ENCODE measurements at regions not wholly inside any gene's neighbourhood (a gene's known extent, or its start where the extent isn't known, plus 50 kb on each side); places are given as distances from the start of the nearest gene placed in this dataset.
"Not testable (repeated sequence)": the region's sequence is repeated elsewhere in the genome, so short reads cannot be mapped to it uniquely, and the experiment has no call there.

- no peak for DNase-seq (ENCODE audit: low read depth in 6 of 9, low spot score in 9 of 9)
- no peaks in the 10 kb centered on the region for H3K36me3 ChIP-seq (ENCODE audit: control insufficient read depth in 2 of 2, insufficient read depth in 2 of 2, low read length in 1 of 2)
- 91% methylated on average over 2 of the region's 2 CpGs for WGBS
- H3K27me3 ChIP-seq (ENCODE audit: control insufficient read depth in 2 of 2, insufficient read depth in 1 of 2, low read length in 1 of 2): no peaks in the 10 kb centered on the region
- no peaks in the 10 kb centered on the region for H3K4me1 ChIP-seq (ENCODE audit: control insufficient read depth in 2 of 2, insufficient read depth in 2 of 2, low read length in 2 of 2)
- no peak overlapping the region for H3K4me3 ChIP-seq (ENCODE audit: low read length in 2 of 2)
- no peak overlapping the region for H3K27ac ChIP-seq (ENCODE audit: low read depth in 1 of 2, low read length in 1 of 2)
- no peaks in the 10 kb centered on the region for H3K9me3 ChIP-seq (ENCODE audit: control insufficient read depth in 2 of 2, insufficient read depth in 1 of 2, low read length in 1 of 2)
Observed at GRCh38 chr12:23228101-23228500, 603.1 kb downstream of the ETNK1 start.

DNA sequence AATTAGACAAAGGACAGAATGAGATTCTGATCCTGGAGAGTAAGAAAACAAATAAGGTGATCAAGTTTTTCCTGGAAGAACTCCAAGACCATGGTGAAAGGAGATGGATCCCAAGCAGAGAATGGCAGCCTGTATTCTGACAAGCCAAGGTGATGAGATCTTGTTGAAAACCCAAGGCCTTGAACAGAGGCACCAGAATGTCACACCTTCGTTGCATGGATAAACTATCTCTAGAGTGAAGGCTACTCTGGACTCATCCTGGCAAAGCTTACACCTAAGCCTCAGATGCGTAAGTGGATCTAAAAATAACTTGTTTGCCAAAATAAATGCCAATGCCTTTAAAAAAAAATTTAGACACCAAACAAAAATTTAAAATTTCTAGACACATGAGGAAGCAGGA, 605.9 kb downstream of the ETNK1 start:
- DNase-seq (ENCODE audit: low read depth in 6 of 9, low spot score in 9 of 9): no peak
- Histone ChIP-seq H3K4me3 (ENCODE audit: low read length in 2 of 2) (no peak overlapping the region), H3K4me1 (ENCODE audit: control insufficient read depth in 2 of 2, insufficient read depth in 2 of 2, low read length in 2 of 2) (no peaks in the 10 kb centered on the region), H3K9me3 (ENCODE audit: control insufficient read depth in 2 of 2, insufficient read depth in 1 of 2, low read length in 1 of 2) (no peaks in the 10 kb centered on the region), H3K27me3 (ENCODE audit: control insufficient read depth in 2 of 2, insufficient read depth in 1 of 2, low read length in 1 of 2) (no peaks in the 10 kb centered on the region), H3K27ac (ENCODE audit: low read depth in 1 of 2, low read length in 1 of 2) (no peak overlapping the region), H3K36me3 (ENCODE audit: control insufficient read depth in 2 of 2, insufficient read depth in 2 of 2, low read length in 1 of 2) (no peaks in the 10 kb centered on the region)
- 88% methylated on average over 2 of the region's 2 CpGs for WGBS

DNA sequence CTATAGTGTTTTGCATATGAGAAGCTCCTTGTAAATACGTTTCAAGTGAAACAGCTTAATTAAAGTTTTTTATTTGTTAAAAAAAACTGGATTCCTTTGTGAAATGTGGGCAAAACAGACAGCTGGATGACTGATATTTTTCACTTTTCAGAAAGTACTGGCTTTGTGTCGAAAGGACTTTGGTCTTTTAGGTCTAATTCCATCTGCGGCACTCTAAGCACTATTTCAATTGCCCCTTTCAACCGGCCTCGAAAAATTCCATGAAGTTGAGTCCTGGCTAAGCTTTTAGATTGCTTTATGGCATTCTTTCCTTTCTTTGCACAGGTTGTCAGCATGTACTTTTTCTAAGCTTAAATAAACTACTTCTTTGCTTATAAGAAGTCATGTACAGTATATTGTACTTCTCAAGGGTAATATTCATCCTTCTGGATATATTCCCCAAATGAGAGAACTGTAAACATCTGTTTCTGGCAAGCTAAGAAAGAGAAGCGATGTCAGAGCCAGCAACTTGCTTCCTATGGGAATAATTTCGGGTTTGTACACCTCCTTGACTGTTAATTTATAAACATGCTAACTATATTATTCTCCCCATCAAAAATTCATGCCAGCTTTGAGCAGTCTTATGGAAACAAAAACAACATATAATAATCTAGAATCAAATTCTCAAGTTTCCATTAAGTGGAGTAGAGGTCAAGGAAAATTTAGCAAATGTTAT, 611.3 kb downstream of the ETNK1 start:
- 90% methylated on average over 7 of the region's 7 CpGs for WGBS
- Histone ChIP-seq H3K27ac (ENCODE audit: low read depth in 1 of 2, low read length in 1 of 2) (no peak overlapping the region), H3K4me1 (ENCODE audit: control insufficient read depth in 2 of 2, insufficient read depth in 2 of 2, low read length in 2 of 2) (no peaks in the 10 kb centered on the region), H3K27me3 (ENCODE audit: control insufficient read depth in 2 of 2, insufficient read depth in 1 of 2, low read length in 1 of 2) (no peaks in the 10 kb centered on the region), H3K9me3 (ENCODE audit: control insufficient read depth in 2 of 2, insufficient read depth in 1 of 2, low read length in 1 of 2) (no peaks in the 10 kb centered on the region), H3K4me3 (ENCODE audit: low read length in 2 of 2) (no peak overlapping the region), H3K36me3 (ENCODE audit: control insufficient read depth in 2 of 2, insufficient read depth in 2 of 2, low read length in 1 of 2) (no peaks in the 10 kb centered on the region)
- no peak for DNase-seq (ENCODE audit: low read depth in 6 of 9, low spot score in 9 of 9)

DNA sequence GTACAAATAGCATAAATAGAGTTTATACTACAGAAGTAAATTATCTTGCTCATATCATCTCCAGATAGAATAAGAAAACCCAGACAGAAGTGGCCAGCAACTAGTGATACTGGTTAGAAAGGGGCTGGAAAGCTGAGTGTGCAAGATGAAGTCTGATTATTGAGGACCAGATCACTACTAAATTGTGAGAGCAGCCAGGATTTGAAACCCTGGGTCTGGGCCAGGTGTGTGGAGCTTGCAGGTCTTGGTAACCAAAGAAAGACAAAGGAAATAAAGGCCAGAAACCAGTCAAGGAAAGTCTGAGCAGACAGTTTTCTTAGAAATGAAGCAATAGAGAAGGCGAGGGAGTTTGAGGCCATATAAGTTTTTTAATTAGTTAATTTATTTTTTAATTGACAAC, 611.8 kb downstream of the ETNK1 start:
- H3K27me3 ChIP-seq (ENCODE audit: control insufficient read depth in 2 of 2, insufficient read depth in 1 of 2, low read length in 1 of 2): no peaks in the 10 kb centered on the region
- 97% methylated on average over 1 of the region's 1 CpG for WGBS
- H3K36me3 ChIP-seq (ENCODE audit: control insufficient read depth in 2 of 2, insufficient read depth in 2 of 2, low read length in 1 of 2): no peaks in the 10 kb centered on the region
- no peak overlapping the region for H3K4me3 ChIP-seq (ENCODE audit: low read length in 2 of 2)
- DNase-seq (ENCODE audit: low read depth in 6 of 9, low spot score in 9 of 9): no peak
- no peaks in the 10 kb centered on the region for H3K9me3 ChIP-seq (ENCODE audit: control insufficient read depth in 2 of 2, insufficient read depth in 1 of 2, low read length in 1 of 2)
- no peaks in the 10 kb centered on the region for H3K4me1 ChIP-seq (ENCODE audit: control insufficient read depth in 2 of 2, insufficient read depth in 2 of 2, low read length in 2 of 2)
- H3K27ac ChIP-seq (ENCODE audit: low read depth in 1 of 2, low read length in 1 of 2): no peak overlapping the region

DNA sequence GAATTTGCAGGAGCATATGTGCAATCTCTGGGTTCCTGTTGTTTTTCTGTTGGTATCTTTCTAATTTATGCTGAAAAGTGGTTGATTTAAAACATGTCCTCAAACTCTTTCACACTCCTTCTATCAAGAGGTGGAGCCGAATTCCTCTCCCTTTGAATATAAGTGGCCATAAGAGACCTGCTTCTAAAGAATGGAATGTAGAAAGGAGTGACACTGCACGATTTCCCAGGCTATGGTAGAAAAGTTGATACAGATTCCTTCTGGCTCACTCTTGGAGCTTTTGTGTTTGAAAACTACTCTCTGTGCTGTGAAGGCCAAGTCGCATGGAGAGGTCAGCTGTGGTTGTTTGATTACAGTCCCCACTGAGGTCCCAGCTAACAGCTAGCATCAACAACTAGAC, 613.2 kb downstream of the ETNK1 start:
- no peaks in the 10 kb centered on the region for H3K9me3 ChIP-seq (ENCODE audit: control insufficient read depth in 2 of 2, insufficient read depth in 1 of 2, low read length in 1 of 2)
- DNase-seq (ENCODE audit: low read depth in 6 of 9, low spot score in 9 of 9): no peak
- H3K36me3 ChIP-seq (ENCODE audit: control insufficient read depth in 2 of 2, insufficient read depth in 2 of 2, low read length in 1 of 2): no peaks in the 10 kb centered on the region
- H3K27ac ChIP-seq (ENCODE audit: low read depth in 1 of 2, low read length in 1 of 2): no peak overlapping the region
- H3K4me3 ChIP-seq (ENCODE audit: low read length in 2 of 2): no peak overlapping the region
- H3K4me1 ChIP-seq (ENCODE audit: control insufficient read depth in 2 of 2, insufficient read depth in 2 of 2, low read length in 2 of 2): no peaks in the 10 kb centered on the region
- 89% methylated on average over 3 of the region's 3 CpGs for WGBS
- no peaks in the 10 kb centered on the region for H3K27me3 ChIP-seq (ENCODE audit: control insufficient read depth in 2 of 2, insufficient read depth in 1 of 2, low read length in 1 of 2)

DNA sequence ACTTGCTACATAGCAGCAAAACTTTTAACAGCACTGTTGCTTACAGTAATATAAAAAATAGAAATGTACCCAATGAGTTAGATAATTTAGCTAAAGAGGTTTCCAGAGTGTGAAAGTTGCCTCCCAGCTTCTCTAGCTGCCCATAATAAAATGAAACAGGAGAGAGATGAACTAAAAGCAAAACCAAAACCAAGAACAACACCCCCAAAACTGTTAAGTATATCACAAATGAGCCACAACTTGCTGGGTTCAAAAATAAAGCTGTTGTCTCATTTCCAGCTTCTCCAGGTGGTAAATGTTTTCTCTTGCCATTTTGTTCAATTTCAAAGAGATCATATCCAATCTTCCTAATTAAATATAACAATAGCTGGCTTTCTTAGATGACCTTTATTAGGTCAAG, 614.0 kb downstream of the ETNK1 start:
- Histone ChIP-seq H3K9me3 (ENCODE audit: control insufficient read depth in 2 of 2, insufficient read depth in 1 of 2, low read length in 1 of 2) (no peaks in the 10 kb centered on the region), H3K36me3 (ENCODE audit: control insufficient read depth in 2 of 2, insufficient read depth in 2 of 2, low read length in 1 of 2) (no peaks in the 10 kb centered on the region), H3K4me3 (ENCODE audit: low read length in 2 of 2) (no peak overlapping the region), H3K4me1 (ENCODE audit: control insufficient read depth in 2 of 2, insufficient read depth in 2 of 2, low read length in 2 of 2) (no peaks in the 10 kb centered on the region), H3K27ac (ENCODE audit: low read depth in 1 of 2, low read length in 1 of 2) (no peak overlapping the region), H3K27me3 (ENCODE audit: control insufficient read depth in 2 of 2, insufficient read depth in 1 of 2, low read length in 1 of 2) (no peaks in the 10 kb centered on the region)
- DNase-seq (ENCODE audit: low read depth in 6 of 9, low spot score in 9 of 9): no peak

GRCh38 chr12:23245186-23245585, 620.2 kb downstream of the ETNK1 start:
- Histone ChIP-seq H3K27ac (ENCODE audit: low read depth in 1 of 2, low read length in 1 of 2) (no peak overlapping the region), H3K36me3 (ENCODE audit: control insufficient read depth in 2 of 2, insufficient read depth in 2 of 2, low read length in 1 of 2) (no peaks in the 10 kb centered on the region), H3K4me3 (ENCODE audit: low read length in 2 of 2) (no peak overlapping the region), H3K27me3 (ENCODE audit: control insufficient read depth in 2 of 2, insufficient read depth in 1 of 2, low read length in 1 of 2) (no peaks in the 10 kb centered on the region), H3K4me1 (ENCODE audit: control insufficient read depth in 2 of 2, insufficient read depth in 2 of 2, low read length in 2 of 2) (no peaks in the 10 kb centered on the region), H3K9me3 (ENCODE audit: control insufficient read depth in 2 of 2, insufficient read depth in 1 of 2, low read length in 1 of 2) (no peaks in the 10 kb centered on the region)
- DNase-seq (ENCODE audit: low read depth in 6 of 9, low spot score in 9 of 9): no peak
- WGBS: 95% methylated on average over 2 of the region's 2 CpGs

GRCh38 chr12:23253191-23253590, 628.2 kb downstream of the ETNK1 start:
- Histone ChIP-seq H3K36me3 (ENCODE audit: control insufficient read depth in 2 of 2, insufficient read depth in 2 of 2, low read length in 1 of 2) (no peaks in the 10 kb centered on the region), H3K9me3 (ENCODE audit: control insufficient read depth in 2 of 2, insufficient read depth in 1 of 2, low read length in 1 of 2) (no peaks in the 10 kb centered on the region), H3K4me3 (ENCODE audit: low read length in 2 of 2) (no peak overlapping the region), H3K27ac (ENCODE audit: low read depth in 1 of 2, low read length in 1 of 2) (no peak overlapping the region), H3K27me3 (ENCODE audit: control insufficient read depth in 2 of 2, insufficient read depth in 1 of 2, low read length in 1 of 2) (no peaks in the 10 kb centered on the region), H3K4me1 (ENCODE audit: control insufficient read depth in 2 of 2, insufficient read depth in 2 of 2, low read length in 2 of 2) (no peaks in the 10 kb centered on the region)
- no peak for DNase-seq (ENCODE audit: low read depth in 6 of 9, low spot score in 9 of 9)
- WGBS: 93% methylated on average over 4 of the region's 4 CpGs

DNA sequence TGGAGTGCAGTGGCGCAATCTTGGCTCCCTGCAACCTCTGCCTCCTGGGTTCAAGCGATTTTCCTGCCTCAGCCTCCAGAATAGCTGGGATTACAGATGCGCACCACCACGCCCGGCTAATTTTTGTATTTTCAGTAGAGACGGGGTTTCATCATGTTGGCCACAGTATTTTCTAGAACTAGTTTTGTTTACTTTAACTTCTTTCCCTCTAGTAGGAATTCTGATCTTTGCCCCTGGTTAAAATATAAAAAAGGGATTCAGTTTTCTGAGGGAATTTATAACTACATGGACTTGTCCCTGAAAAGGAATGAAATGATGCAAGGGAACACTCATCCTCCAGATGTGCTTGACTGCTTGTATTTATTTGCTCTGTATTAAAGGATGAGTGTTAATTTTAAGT, 628.9 kb downstream of the ETNK1 start:
- not testable (repeated sequence) for H3K36me3 ChIP-seq (ENCODE audit: control insufficient read depth in 2 of 2, insufficient read depth in 2 of 2, low read length in 1 of 2); H3K27ac ChIP-seq (ENCODE audit: low read depth in 1 of 2, low read length in 1 of 2); H3K4me3 ChIP-seq (ENCODE audit: low read length in 2 of 2); H3K4me1 ChIP-seq (ENCODE audit: control insufficient read depth in 2 of 2, insufficient read depth in 2 of 2, low read length in 2 of 2); H3K9me3 ChIP-seq (ENCODE audit: control insufficient read depth in 2 of 2, insufficient read depth in 1 of 2, low read length in 1 of 2); H3K27me3 ChIP-seq (ENCODE audit: control insufficient read depth in 2 of 2, insufficient read depth in 1 of 2, low read length in 1 of 2); DNase-seq (ENCODE audit: low read depth in 6 of 9, low spot score in 9 of 9)
- WGBS: 95% methylated on average over 6 of the region's 6 CpGs

DNA sequence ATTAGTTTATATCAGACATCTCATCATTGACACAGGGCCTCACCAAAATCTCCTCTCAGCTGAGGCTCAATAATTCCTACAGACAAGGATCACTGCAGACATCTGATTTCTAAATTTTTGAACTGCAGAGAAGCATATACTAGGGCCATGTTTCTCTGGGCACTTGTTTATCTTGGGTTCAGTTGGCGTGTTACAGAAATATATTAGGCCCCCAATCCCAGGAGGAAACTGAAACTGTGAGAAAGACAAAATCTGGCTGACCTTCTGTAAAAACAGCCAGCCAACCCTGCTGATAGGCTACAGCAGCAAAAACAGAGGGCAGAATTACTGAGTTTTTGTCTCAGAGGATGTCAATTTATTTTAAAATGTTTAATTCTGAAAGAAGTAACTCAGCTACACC, 634.6 kb downstream of the ETNK1 start:
- Histone ChIP-seq H3K4me3 (ENCODE audit: low read length in 2 of 2) (no peak overlapping the region), H3K9me3 (ENCODE audit: control insufficient read depth in 2 of 2, insufficient read depth in 1 of 2, low read length in 1 of 2) (no peaks in the 10 kb centered on the region), H3K27me3 (ENCODE audit: control insufficient read depth in 2 of 2, insufficient read depth in 1 of 2, low read length in 1 of 2) (no peaks in the 10 kb centered on the region), H3K36me3 (ENCODE audit: control insufficient read depth in 2 of 2, insufficient read depth in 2 of 2, low read length in 1 of 2) (no peaks in the 10 kb centered on the region), H3K27ac (ENCODE audit: low read depth in 1 of 2, low read length in 1 of 2) (no peak overlapping the region), H3K4me1 (ENCODE audit: control insufficient read depth in 2 of 2, insufficient read depth in 2 of 2, low read length in 2 of 2) (no peaks in the 10 kb centered on the region)
- WGBS: 86% methylated on average over 1 of the region's 1 CpG
- DNase-seq (ENCODE audit: low read depth in 6 of 9, low spot score in 9 of 9): no peak
